ENCODE measurements at regions not wholly inside any gene's neighbourhood (a gene's known extent, or its start where the extent isn't known, plus 50 kb on each side); places are given as distances from the start of the nearest gene placed in this dataset.
A peak's percentile ranks its signal among the peaks of the same experiment; 100 is the strongest.
"Not testable (repeated sequence)": the region's sequence is repeated elsewhere in the genome, so short reads cannot be mapped to it uniquely, and the experiment has no call there.

DNA sequence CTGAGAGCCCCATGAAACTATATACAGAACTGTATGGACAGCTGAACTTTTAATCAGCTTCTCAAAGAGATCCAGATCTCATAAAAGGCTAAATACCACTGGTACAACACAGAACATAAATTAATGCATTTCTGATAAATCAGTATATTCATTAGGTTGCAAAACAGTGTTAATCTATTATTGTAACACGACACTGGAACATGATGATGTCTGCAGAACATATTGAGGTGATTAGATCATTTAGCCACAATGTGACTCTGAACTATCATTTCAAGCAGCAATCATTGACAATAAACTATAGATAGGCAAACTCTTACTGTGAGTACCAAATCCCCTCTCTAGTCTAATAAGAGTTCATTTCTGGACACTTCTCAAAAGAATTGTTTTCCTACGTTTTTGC is 50.3 kb downstream of the GASK1B start:
- no peak for DNase-seq

DNA sequence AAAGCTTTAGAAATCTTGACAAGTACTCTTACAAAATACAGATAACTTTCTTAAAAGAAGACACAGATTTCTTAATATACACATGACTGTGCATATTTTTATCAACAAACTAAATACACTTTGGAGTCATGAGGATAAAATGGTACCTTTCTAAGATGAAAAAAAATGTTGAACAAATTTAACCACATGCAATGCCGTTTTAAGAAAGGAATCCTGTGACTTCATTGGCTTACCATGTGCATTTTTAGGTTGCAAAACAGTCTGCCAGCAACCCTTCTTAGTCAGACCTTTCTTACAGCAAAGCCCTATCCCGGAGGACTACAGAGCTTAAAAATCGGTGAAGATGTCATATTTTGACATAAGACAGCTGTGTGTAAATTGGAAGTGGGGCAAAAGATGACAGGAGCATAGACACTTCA is 51.7 kb downstream of the GASK1B start:
- no peak for DNase-seq

DNA sequence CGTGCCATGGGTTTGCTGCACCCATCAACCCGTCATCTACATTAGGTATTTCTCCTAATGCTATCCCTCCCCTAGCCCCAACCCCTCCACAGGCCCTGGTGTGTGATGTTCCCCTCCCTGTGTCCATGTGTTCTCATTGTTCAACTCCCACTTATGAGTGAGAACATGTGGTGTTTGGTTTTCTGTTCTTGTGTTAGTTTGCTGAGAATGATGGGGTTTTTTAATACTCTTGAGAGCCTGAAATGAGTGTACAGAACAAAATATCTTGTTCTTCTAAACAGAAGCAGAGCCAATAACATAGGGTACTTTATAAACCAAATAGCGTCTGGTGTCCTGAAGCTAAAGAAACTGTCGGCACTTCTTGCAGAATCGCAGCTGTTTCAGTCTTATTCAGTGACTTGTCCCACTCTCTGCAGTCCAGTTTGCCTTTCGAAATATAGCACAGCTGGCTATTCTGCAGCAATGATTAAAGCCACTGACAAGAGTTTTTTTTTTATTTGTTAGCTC is 52.1 kb downstream of the GASK1B start:
- DNase-seq: not testable (repeated sequence)

DNA sequence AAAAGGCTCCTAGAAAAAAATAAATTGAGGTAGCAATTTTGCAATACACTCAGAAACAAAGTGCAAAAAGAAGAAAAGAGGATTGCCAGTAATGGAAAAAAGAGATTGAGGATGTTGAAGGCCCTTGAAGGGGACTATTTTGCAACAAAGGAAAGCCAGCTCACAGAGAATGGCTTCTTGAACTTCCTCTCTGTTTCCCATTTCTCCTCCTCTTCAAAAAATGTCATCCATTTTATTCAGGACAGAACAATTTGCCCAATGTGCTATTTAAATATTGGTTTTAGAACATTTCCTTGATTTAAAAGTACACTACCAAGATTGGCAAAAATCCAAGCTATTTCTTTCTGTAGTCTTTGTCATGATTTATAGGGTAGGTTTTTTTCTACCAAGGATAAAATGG is 60.2 kb downstream of the GASK1B start:
- no peak for DNase-seq

DNA sequence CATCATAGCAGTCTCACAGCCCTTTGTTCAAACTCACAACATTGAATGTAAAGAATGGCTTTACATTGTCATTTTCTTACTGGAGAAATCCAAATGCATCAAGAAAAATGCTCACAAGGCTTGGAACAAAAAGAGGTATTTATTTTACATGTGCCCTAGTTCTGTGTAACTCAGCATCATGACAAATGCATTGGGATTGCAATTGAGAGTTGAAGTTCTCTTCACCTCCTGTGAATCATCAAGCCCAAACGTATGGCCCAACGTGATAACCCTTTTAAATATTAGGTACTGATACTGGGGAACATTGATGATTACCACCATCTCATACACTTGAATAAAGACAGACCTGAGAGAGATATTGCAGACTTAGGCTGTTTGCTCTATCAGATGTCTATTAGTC is 61.6 kb downstream of the GASK1B start:
- DNase-seq: no peak

DNA sequence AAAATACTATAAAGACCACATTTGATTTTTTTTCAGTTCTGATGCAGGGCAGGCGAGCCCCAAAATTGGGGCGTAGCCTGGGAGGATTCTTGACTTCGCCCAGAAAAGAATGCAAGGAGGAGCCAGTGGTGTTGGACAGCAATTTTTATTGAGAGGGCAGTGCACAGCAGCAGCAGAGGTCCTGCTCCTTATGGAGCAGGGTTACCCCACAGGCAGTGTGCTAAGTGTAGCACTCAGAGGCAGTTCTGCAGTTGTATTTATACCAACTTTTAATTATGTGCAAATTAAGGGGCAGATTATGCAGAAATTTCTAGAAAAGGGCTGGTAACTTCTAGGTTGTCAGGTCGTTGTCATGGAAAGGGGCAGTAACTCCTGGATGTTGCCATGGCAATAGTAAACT is 69.9 kb downstream of the GASK1B start:
- no peak for DNase-seq

DNA sequence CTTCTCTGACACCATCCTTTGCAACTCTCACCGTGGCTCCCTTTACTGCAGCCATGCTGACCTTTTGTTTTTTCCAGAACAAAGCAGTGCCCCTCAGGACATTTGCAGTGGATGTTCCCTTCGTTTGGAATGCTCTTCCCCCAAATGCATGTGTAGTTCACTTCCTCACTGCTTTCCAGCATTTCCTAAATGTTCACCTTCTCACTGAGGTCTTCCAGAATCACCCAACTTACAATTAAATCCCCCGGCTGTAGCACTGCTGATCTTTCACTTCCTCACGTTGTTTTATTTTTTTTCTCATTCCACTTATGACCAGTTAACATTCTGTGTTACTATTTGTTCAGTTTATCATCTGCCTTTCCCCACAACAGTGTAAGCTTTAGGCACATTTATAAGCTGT is 73.1 kb downstream of the GASK1B start:
- DNase-seq: no peak

DNA sequence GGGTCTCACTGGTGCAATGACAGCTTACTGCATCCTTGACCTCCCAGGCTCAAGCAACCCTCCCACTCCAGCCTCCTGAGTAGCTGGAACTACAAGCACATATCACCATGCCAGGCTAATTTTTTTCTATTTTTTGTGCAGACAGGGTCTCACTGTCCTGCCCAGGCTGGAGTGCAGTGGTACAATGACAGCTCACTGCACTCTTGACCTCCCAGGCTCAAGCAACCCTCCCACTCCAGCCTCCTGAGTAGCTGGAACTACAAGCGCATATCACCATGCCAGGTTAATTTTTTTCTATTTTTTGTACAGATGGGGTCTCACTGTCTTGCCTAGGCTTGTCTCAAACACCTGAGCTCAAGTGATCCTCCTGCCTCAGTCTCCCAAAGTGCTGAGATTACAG is 74.0 kb downstream of the GASK1B start:
- DNase-seq: no peak

DNA sequence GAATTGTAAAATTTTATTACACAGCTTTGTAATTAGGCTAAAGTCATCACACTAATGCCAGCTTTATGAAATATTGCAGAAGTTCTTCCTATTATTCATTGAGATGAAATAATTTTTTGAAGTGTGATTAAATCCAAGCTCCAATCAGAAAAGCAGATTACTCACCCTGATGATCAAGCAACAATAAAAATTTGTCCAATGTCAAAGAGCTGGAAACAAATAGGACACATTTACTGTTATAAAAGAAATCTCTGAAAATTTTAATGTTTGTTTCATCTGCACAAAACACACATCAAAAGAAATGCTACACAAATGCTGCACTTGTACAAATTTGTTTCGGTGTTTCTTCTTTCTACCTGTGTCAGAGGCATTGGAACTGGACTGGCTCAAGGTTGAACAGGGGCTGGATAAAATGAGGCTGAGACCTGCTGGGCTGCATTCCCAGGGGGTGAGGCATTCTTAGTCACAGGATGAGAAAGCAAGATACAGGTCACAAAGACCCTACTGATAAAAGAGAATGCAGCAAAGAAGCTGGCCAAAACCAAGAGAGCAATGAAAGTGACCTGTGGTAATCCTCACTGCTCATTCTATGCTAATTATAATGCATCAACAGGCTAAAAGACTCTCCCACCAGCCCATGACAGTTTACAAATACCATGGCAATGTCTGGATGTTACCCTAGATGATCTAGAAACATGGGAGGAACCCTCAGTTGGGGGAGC is 78.3 kb downstream of the GASK1B start:
- DNase-seq: no peak

DNA sequence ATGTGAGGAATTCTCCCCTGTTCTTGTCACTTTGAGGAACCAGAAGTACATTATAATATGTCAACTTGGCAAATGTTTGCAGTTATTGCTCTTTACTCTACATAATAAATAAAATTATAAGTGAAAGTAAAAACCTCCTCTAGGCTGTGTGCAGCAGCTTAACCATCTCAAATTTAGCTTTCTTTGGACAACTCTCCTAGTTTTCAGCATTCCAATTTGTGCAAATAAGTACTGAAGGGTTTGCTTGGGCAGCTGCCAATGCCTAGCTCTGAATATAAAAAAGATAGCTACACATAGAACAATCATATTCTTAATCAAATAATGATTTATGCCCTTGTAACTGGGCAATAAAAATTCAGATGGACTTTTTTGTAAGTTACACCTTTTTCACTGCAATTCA is 82.5 kb downstream of the GASK1B start:
- no peak for DNase-seq

DNA sequence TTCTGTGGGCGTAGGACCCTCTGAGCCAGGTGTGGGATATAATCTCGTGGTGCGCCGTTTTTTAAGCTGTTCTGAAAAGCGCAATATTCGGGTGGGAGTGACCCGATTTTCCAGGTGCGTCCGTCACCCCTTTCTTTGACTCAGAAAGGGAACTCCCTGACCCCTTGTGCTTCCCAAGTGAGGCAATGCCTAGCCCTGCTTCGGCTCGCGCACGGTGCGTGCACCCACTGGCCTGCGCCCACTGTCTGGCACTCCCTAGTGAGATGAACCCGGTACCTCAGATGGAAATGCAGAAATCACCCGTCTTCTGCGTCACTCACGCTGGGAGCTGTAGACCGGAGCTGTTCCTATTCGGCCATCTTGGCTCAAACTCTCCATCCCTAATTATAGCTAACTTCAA is 82.9 kb downstream of the GASK1B start:
- not testable (repeated sequence) for DNase-seq

DNA sequence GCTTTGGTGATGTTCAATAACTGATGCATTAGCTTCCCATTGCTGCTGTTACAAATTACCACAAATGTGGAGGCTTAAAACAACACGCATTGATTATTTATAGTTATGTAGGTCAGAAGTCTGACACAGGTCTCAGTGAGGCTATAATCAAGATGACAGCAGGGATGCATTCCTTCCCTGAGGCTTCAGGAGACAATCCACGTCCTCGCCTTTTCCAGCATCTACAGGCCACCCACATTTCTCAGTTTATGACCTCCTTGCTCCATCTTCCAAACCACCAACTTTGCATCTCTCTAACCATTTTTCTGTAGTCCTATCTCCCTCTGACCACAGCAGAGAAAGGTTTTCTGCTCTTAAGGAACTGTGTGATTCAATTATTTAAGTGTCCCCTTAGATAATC is 92.5 kb downstream of the GASK1B start:
- no peak for DNase-seq

DNA sequence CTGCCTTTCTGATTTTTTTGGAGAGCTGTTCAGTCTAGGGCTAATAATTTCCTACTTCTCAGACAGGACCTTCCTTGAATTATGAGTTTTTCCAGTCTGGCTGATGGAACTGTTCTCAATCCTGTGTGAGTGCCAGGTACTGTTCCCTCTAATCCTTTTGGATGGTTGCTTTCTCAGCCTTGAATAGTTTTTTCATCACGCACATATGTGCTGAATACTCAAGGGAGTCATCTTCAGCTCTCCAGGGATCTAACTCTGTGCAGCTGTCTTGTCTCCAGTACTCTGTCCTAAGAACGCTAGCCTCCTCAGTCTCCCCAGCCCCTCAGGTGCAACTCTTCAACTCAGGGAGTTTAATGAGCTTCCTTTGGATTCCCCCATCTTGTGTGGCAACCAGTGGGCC is 93.2 kb downstream of the GASK1B start:
- DNase-seq: peak; percentile 9

DNA sequence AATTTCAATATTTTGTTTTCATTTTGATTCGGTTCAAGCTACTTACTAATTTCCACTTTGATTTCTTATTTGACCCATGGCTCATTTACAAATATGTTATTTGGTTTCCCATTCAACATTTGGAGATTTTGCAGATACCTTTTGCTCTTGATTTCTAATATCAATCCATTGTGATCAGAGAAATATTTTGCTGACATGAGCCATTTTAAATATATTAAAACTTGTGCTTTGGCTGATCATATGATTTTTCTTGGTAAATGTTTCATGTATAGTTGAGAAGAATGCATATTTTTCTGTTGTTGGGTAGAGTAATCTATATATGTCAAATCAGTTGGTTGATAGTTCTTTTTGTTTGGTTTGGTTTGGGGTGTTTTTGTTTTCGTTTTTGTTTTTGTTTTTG is 95.0 kb downstream of the GASK1B start:
- DNase-seq: no peak

DNA sequence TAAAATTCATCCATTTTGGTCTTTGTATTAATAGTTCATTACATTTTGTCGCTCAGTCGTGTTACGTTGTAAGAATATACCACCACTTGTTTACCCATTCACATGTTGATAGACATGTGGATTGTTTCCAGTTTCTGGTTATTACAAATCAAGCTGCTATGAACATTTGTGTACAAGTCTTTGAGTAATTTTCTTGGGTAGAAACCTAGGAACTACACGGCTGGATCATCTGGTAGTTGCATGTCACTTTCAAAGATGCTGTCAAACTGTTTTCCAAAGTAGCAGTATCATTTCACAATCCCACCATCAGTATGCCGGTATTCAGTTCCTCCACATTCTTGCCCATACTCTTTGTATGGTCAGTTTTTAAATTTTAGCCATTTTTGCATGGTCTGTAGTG is 98.0 kb downstream of the GASK1B start:
- no peak for DNase-seq

DNA sequence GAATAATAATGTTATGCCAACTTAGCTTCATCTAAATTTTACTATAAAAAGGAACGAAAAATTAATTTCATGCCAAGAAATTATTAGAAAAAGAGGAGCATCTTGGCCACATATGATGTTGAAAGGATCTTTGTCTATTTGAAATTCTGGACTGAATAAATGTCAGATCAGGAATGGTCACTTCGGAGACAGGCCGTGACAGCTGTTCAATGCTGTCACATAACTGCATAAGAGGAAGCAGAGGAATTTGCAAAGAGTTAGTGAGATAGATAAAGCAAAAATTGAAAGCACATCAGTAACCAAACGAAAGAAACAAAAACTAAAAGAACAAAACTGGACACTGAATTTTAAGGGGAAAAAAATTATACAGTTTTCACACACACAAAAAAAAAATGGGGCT is 100.9 kb downstream of the GASK1B start:
- no peak for DNase-seq

DNA sequence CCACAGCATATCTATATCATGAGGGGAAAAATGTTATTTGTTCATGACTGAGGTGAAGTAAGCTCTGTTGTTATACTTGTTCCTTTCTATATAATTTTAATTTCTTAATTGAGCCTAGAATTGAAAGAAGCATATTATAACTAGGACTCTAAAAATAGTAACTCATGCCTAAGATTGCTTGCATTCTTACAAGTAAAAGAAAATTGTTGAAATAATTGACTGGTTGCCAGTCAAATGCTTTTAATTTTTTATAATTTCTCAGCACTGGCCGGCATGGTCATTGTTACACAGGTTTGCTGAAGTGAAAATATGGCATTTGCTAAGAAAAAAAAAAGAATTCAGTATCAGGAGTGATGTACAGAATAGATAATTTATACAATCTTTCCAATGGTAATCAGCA is 104.8 kb downstream of the GASK1B start:
- DNase-seq: no peak

DNA sequence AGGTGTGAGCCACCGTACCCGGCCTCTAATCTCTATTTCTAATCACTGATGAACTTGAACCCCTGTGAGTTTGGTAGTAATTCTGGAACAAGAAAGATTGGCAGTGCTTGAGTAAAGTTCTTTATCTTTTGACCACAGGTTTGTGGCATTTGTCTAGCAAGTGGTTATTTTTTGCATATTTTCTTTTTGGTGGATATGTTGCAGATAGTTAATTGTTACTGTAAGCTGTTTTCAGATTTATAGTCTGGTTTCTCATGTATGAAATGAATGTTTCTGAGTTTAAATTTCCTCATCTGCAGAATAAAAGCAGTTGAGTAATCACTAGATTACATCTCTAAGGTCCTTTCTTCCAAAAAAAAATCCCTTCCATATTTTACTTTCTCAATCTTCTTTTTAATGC is 105.2 kb downstream of the GASK1B start:
- DNase-seq: no peak

DNA sequence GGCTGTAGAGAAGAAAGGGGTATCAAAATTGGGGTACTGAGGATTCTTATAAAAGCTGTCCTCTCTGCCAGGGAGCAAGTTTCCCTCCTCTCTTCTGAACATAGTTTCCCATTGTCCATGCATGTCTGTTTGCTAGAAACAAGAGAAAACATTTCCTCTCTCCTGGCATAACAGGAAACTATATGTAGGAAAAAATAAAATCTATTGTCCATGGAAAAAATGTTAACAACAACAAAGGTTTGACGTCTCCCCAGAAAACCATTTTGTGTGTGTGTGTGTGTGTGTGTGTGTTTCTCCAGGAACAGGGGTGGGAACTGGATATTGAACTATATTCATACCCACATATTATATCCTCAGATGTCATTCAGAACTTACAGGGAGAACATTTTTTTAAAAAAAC is 107.2 kb downstream of the GASK1B start:
- no peak for DNase-seq

DNA sequence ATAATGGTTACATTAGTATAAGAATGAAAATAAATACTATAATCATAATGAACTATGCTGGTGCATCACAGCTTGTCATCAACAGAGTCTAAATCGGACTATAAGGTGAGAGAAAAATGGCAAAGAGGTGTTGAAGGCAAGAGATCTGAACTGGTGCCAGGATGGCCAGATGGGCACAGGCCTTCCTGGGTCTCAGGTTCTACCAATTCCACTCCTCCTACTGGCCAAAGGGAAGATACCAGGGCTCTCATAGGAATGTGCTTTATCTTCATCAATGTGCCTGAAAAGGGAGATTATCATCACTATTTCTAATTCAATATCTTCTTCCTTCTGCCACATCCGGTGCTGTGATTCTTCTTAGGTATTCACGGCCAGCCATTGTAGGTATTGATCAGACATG is 107.6 kb downstream of the GASK1B start:
- no peak for DNase-seq

DNA sequence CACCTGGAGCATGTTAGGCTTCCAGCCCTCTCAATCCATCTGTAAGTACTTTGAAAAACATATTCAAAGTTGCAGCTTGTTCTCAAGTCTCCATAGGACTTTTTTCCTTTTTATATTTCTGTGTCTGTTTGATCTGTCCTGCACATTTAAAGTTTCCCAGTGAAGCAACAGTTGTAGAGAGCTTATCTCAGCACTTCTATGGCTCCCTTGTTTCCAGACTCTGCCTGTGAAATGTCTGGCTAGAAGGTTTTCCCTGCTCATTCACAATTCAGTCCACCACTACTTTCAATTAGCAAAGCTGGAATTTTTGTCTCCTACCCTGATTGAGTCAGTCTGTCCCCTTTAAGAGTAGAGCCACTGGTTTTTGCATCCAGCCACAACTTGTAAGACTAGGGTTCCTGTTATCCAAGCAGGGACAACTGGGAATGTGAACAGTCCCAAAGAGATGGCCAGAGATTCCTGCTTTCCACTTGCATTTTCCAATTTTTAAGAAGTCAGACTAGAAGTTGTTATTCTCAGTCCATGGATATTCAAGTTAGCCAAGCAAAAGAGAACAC is 116.1 kb downstream of the GASK1B start:
- no peak for DNase-seq

DNA sequence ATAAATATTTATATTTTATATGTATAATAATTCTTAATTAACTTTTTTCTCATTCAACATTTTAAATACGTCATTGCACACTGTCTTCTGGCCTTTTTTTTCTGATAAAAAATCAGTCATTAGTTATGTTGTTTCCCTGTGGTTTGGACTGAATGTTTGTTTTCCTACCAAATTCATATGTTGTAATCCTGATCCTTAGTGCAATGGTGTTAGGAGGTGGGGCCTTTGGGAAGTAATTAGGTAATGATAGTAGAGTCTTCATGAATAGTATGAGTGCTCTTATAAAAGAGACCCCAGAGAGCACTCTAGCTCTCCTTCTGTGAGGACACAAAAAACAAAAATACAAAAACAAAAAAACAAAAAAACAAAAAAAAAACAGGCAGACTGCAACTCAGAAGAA is 117.2 kb downstream of the GASK1B start:
- no peak for DNase-seq

DNA sequence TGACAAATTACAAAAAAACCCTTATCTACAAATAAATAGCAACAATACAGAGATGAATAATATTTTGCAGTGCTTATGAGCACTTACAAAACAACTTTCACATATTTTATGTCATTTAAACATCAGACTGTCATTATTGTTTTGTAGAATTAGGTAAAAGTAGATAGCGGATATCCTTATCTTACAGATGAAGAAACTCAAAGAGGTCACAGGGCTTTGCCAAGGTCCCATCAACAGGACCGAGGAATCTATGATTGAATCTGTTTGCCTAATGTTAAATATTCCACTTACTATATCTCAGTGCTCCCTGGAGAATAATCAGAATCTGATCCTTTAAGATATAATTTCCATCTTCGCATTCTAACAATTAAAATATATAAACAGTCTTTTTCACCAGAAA is 119.0 kb downstream of the GASK1B start:
- no peak for DNase-seq

DNA sequence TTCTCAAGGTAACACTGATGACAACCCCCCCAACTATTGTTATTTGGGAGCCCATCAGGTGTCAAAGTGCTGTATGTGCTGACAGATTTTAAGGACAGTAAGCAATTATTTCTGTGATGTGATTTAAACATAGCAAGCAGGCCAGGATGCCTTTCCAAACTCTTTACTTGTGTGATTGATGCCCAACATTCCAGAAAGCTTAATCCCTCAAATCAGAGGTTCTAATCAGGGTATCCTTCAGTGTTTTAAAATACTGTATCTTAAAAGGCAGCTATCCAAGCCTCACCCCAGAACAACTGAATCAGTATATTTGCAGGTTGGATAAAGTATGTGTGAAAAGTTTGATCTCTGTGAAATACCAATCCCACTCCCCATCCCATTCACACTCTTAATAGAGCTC is 119.7 kb downstream of the GASK1B start:
- DNase-seq: no peak
